Stimulated activated CD4-positive, alpha-beta T cell treated with anti-CD3 and anti-CD28 coated beads, Interleukin-4, amount 100 ng/mL, for 24 hours (primary cell): ENCODE measurements at regions not wholly inside any gene's neighbourhood (a gene's known extent, or its start where the extent isn't known, plus 50 kb on each side); places are given as distances from the start of the nearest gene placed in this dataset.

Experiments
- DNase-seq: peaks from one replicate; pipeline ENCODE4 v3.0.0-alpha.2; 2020

DNA sequence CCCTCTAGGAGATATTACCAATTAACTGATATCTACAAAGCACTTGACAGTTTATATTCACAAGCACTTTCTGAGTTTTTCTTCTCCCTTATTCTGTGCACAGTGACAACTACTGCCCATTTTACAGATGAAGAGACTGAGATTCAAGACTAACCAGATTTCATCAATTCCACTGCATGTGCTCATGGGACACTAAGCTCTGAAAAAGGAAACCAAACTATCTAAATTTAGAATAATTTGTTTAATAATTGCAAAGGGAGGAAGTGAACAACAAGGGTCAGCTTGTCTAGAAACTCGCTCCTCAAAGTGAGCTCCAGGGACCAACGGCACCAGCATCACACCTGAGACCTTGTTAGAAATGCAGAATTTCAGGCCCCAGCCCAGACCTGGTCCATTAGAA is 50.8 kb upstream of the MYLIP start:
- no peak for DNase-seq

- no peak for DNase-seq
These were observed 59.2 kb upstream of the MYLIP start for GRCh38 chr6:16069671-16070070.

DNA sequence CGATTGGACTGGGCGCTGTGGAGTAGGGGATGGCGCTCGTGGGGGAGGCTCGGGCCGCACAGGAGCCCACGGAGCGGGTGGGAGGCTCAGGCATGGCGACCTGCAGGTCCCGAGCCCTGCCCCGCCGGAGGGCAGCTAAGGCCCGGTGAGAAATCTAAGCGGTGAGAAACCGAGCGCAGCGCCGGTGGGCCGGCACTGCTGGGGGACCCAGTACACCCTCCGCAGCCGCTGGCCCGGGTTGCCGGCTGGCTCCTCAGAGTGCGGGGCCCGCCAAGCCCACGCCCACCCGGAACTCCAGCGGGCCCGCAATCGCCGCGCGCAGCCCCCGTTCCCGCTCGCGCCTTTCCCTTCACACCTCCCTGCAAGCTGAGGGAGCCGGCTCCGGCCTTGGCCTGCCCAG is 59.7 kb upstream of the MYLIP start:
- no peak for DNase-seq

GRCh38 chr6:16067568-16067967 is 61.3 kb upstream of the MYLIP start:
- DNase-seq, result no peak

GRCh38 chr6:16064671-16065072 is 64.2 kb upstream of the MYLIP start:
- no peak for DNase-seq

- DNase-seq, result no peak
These were observed 65.3 kb upstream of the MYLIP start for GRCh38 chr6:16063580-16063979.

DNA sequence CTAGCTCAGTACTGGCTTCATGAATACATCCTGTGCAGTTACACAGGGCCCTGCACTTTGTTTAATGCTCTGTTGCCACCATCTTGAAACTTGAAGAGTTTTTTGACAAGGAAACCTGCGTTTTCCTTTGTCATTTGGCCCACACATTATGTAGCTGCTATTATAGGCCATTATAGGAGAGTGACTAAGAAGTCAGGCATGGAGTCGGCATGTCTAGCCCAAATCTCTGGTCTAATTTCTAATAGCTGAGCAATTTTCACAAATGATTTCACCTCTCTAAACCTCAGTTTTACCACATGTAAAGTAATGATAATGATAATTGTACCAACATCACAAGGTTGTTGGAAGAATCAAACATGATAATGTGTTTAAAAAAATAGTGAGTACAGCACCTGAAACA is 67.1 kb upstream of the MYLIP start:
- DNase-seq, result no peak

GRCh38 chr6:16060039-16060438 is 68.8 kb upstream of the MYLIP start:
- DNase-seq, result no peak

- no peak for DNase-seq
These were observed 69.4 kb upstream of the MYLIP start for GRCh38 chr6:16059496-16059895.

DNA sequence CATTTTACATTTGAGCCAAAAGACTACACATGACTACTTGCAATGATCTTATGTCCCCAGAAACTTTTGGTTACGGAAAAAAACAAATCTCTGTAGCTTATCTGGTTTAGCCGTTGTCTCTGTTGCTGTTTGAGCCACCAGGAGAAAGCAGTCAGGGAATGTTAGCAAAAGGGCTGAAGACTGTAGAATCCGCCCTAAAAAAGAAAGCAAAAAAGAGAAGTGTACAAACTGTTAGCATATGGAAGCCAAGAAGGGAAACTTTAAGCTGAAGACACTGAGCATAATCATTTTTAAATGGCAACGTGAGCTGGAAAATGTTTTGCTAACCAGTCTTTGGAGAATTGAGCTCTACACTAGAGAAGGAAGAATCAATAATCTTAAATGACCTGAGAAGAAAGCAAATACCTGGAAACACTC is 69.9 kb upstream of the MYLIP start:
- DNase-seq, result no peak

- no peak for DNase-seq
These were observed 70.5 kb upstream of the MYLIP start for GRCh38 chr6:16058201-16058928.

DNA sequence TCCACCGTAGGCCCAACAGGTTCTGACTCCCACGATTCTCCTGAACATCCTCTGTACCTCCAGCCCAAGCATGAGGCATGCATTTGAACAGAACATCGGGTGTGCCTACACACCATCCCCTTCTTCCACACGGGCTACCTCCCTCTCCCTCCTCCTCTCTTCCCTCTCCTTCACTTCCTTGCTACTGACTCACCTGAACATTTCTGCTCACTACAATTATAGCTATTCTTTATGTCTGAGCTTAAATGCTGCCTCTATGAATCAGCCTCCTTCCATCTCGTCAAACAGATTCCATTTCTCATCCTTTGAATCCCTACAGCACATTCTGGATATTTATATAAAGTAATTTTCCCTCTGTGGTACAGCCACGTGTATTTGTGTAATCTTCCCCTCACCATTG is 71.4 kb upstream of the MYLIP start:
- DNase-seq, result no peak

DNA sequence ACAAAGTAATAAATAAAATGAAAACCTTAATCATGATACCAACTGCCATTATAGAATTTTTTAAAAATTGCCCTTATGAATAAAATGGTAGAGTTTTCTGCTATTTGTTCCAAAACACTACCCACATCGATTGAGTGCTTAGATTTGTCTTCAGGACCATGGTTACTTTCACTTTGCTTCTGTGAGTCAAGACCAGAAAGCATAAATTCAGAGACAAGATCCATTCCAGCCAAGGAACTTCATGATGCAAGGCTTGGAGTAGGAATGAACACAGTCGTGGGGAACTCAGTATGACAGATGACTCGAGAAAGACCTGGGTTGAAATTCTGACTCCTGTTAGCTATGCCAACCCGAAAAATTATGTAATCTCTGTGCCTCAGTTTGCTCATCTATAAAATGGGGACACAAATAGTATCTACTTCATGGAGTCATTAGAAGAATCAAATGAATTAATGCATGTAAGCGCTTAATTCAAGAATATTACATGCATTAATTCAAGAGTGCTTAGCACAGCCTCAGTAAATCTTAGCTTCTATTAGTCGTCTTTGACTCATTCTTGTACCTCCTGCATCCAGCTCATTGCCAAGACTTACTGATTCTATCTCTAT is 72.5 kb upstream of the MYLIP start:
- DNase-seq, result no peak

DNA sequence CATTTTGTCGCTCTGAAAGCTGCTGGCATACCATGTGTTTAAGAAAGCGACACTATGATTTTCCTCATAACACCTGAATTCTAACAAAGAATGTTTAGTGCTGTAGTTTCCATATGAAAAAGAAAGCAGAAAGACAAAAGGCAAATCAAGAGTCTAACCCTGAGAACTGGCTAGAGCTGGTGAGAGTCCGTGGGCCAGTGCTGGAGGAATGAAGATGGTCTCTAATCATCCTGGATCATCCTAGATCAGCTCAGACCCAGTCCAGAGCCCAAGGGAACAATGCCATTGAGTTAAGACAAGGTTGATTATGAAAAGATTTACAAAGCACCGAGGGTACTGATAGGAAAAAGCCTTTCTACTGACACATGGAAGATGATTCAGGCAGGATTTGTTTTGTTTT is 73.0 kb upstream of the MYLIP start:
- no peak for DNase-seq

DNA sequence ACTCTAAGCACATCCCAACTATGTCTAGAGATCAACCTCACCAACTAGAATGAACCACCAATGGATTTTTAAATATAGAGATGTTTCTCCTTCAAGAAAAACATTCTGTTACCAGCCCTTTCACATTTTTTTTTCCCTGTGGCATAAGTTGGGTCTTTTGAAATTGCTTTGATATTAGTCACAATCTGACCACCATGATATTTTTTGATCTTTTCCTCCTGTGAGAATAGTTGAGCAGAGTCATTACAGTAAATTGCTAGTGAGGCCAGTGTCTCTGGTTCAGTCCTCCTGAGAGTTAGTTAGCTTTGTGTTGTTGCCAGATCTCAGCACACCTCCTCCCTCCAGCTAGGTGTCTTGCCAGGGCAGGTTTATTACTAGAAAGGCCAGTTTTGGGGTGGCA is 79.7 kb upstream of the MYLIP start:
- DNase-seq, result no peak

DNA sequence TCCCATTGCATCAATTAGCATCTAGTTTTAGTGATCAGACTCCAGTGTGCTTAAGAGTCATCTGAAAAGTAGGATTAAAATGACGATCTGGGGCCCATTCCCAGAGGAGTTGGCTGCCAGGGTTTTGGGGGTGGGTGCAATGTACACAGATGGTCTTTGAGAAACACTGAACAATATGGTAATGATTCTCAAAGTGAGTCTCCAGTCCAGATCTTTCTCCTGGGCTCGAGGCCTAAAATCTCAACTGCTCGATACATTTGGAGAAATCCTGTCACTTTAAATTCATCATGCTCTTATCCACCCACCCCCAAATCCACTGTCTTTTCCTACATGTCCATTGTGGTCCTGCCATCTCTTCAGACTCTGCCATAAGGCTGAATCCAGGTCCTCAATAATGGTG is 80.7 kb upstream of the MYLIP start:
- no peak for DNase-seq

GRCh38 chr6:16047435-16047990 is 81.4 kb upstream of the MYLIP start:
- no peak for DNase-seq

- DNase-seq, result no peak
These were observed 83.6 kb upstream of the MYLIP start for GRCh38 chr6:16045238-16045637.

- no peak for DNase-seq
These were observed 84.7 kb upstream of the MYLIP start for GRCh38 chr6:16044211-16044643.

- no peak for DNase-seq
These were observed 85.4 kb upstream of the MYLIP start for GRCh38 chr6:16043171-16044135.

DNA sequence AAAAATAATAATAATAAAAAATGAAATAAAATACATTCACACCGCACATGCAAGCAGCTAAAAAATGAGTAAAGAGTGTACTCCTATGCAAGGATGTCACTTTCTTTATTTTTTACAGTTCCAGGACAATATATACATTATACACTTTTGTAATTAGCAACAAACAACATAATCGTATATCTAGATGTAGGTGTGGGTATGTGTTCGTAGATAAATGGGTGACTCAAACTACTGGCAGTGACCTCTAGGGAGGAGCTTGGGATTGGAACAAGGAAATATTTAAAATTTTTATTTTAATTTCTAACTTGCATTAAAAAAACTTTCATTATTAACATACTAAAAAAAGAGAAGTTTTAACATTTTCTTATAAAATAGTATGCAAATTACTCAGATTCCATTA is 86.1 kb upstream of the MYLIP start:
- no peak for DNase-seq

- no peak for DNase-seq
These were observed 87.6 kb upstream of the MYLIP start for GRCh38 chr6:16041327-16041726.

DNA sequence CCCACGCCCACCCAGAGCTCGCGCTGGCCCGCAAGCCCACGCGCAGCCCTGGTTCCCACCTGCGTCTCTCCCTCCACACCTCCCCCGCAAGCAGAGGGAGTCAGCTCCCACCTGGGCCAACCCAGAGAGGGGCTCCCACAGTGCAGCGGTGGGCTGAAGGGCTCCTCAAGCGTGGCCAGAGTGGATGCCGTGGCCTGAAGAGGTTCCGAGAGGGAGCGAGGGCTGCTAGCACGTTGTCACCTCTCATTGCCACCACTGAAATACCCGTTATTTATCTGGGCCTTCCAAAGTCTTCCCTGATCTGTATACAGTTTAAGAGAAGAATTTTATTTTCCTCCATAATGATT is 88.3 kb upstream of the MYLIP start:
- DNase-seq, result no peak
